C4-2B (cell line): ENCODE measurements at regions not wholly inside any gene's neighbourhood (a gene's known extent, or its start where the extent isn't known, plus 50 kb on each side); places are given as distances from the start of the nearest gene placed in this dataset.

Experiments
- CTCF ChIP-seq: fragments of 450-650 bp; conservative IDR thresholded peaks from 2 replicates; pipeline ENCODE4 v1.5.1; 2017; ENCODE audit warnings: mild to moderate bottlenecking
- ZFX ChIP-seq: fragments of 450-650 bp; IDR thresholded peaks from 2 replicates; pipeline ENCODE4 v1.6.1; 2017

- TF ChIP-seq CTCF (no peak), ZFX (no peak)
These were observed 59.1 kb upstream of the EGLN3 start for GRCh38 chr14:34009956-34010355.
